Activated naive CD8-positive, alpha-beta T cell treated with anti-CD3 and anti-CD28 coated beads, Interleukin-2, amount 10 ng/mL, durations not matched to agents 7 days and 5 days (primary cell): ENCODE measurements at regions not wholly inside any gene's neighbourhood (a gene's known extent, or its start where the extent isn't known, plus 50 kb on each side); places are given as distances from the start of the nearest gene placed in this dataset.

ENCODE experiments used
- ATAC-seq: fragments of 150-1000 bp; cut with Tn5 transposase; one replicate; pipeline ENCODE4 v1.10.0; 2021; ENCODE audit warnings: low read depth, moderate library complexity
- POLR2A ChIA-PET: fragments of 350-600 bp; sonication (Branson Sonifier 250); formaldehyde crosslinking; loops from one replicate; lab custom pipeline; 2021; ENCODE audit warnings: antibody characterized with exemption; lab: Charles Lee
- DNase-seq: peaks from one replicate; pipeline ENCODE4 v3.0.0; 2021
- H3K27ac Mint-ChIP-seq: one replicate; pipeline ENCODE4 v1.8.0; 2022; ENCODE audit warnings: mild to moderate bottlenecking, mixed read lengths
- H3K27me3 Mint-ChIP-seq: one replicate; pipeline ENCODE4 v1.8.0; 2022; ENCODE audit warnings: mild to moderate bottlenecking, moderate library complexity, mixed read lengths
- H3K36me3 Mint-ChIP-seq: one replicate; pipeline ENCODE4 v1.8.0; 2021; ENCODE audit warnings: mild to moderate bottlenecking, mixed read lengths
- H3K4me1 Mint-ChIP-seq: one replicate; pipeline ENCODE4 v1.8.0; 2021; ENCODE audit warnings: mixed read lengths
- H3K4me3 Mint-ChIP-seq: one replicate; pipeline ENCODE4 v1.8.0; 2022; ENCODE audit warnings: mild to moderate bottlenecking, moderate library complexity, mixed read lengths
- H3K9me3 Mint-ChIP-seq: one replicate; pipeline ENCODE4 v1.8.0; 2021; ENCODE audit warnings: mixed read lengths

DNA sequence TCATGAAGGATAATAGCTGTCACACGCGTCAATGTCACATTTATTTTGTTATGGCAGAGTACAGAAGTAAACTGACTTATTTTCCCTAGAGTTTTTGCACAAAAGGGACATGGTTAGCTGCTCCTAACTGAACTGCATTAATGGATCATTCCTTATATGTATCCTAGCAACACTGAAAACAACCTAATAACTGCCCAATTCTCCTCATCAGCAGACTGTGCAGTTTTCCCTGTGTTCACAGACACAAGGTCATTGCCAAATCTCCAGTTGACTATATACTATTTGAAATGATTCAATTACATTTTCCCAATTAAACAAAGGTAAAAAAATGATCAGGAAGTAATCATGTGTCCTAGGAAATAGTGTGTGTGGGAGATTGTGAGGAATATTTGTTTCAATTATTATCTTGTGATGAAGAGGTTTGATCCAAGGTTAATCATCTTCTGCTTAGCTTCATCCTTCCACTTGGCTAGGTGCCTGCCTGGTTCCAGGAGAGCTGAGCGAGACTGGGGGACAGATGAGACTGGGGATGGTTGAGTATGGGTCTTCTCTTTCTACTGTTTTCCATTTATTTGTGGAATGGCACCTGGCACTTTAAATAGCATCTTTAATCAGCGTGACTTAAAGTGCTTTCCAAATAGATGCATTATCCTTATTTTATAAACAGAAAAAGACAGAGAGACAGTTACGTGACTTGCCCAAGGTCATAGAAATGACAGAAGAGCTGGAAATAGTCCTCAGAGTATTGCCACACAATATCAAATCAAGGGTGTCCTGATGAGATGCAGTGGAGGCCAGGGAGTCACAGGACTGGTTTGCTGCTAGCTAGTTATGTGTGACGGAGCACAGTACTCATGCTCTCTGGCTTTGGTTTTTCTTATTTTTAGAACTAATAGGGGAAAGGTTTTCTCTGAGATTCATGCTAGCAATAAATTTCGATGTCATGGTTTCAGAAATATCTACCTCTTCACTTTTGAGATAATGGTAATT is 335.6 kb downstream of the PIK3C3 start:
- Mint-ChIP-seq H3K4me3 (no peak overlapping the region), H3K36me3 (no peaks in the 10 kb centered on the region), H3K4me1 (no peaks in the 10 kb centered on the region), H3K27ac (no peak overlapping the region), H3K27me3 (no peaks in the 10 kb centered on the region), H3K9me3 (no peaks in the 10 kb centered on the region)
- ATAC-seq: no peak
- POLR2A ChIA-PET: no interaction called here
- no peak for DNase-seq

GRCh38 chr18:42292654-42293053 is 337.6 kb downstream of the PIK3C3 start:
- POLR2A ChIA-PET: no interaction called here
- H3K4me1 Mint-ChIP-seq: no peaks in the 10 kb centered on the region
- no peak for DNase-seq
- H3K9me3 Mint-ChIP-seq: no peaks in the 10 kb centered on the region
- no peaks in the 10 kb centered on the region for H3K27me3 Mint-ChIP-seq
- H3K36me3 Mint-ChIP-seq: no peaks in the 10 kb centered on the region
- no peak overlapping the region for H3K4me3 Mint-ChIP-seq
- no peak for ATAC-seq
- H3K27ac Mint-ChIP-seq: no peak overlapping the region

DNA sequence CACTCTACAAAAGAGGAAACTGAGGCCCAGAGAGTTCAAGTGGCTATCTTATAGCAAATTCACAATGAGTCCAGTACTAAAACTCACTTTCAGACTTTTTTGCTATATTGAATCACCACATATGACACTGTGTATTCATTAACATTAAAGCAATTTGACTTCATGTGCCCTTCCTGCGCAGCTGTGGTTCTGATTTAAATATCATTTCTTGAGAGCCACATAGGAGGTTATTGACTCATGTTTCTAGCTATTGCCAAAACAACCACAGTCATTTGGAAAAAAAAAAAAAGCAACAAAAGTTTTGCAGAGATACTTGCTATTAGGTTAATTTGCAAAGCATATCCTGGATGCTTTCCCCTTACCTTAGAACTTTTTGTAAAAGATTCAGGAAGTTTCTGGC is 341.2 kb downstream of the PIK3C3 start:
- no peak for ATAC-seq
- DNase-seq: no peak
- no peak overlapping the region for H3K27ac Mint-ChIP-seq
- H3K4me3 Mint-ChIP-seq: no peak overlapping the region
- POLR2A ChIA-PET: no interaction called here
- H3K36me3 Mint-ChIP-seq: no peaks in the 10 kb centered on the region
- no peaks in the 10 kb centered on the region for H3K4me1 Mint-ChIP-seq
- no peaks in the 10 kb centered on the region for H3K27me3 Mint-ChIP-seq
- no peaks in the 10 kb centered on the region for H3K9me3 Mint-ChIP-seq

GRCh38 chr18:42296723-42297122 is 341.7 kb downstream of the PIK3C3 start:
- Mint-ChIP-seq H3K9me3 (no peaks in the 10 kb centered on the region), H3K27me3 (no peaks in the 10 kb centered on the region), H3K36me3 (no peaks in the 10 kb centered on the region), H3K4me1 (no peaks in the 10 kb centered on the region), H3K27ac (no peak overlapping the region), H3K4me3 (no peak overlapping the region)
- POLR2A ChIA-PET: no interaction called here
- DNase-seq (no peak), ATAC-seq (no peak)

- POLR2A ChIA-PET: no interaction called here
- Mint-ChIP-seq H3K4me3 (no peak overlapping the region), H3K36me3 (no peaks in the 10 kb centered on the region), H3K27ac (no peak overlapping the region), H3K27me3 (peaks cover 3% of the 10 kb centered on the region), H3K4me1 (no peaks in the 10 kb centered on the region), H3K9me3 (no peaks in the 10 kb centered on the region)
- peak; percentile 56 for ATAC-seq
- peak; percentile 41 for DNase-seq
These were observed 344.0 kb downstream of the PIK3C3 start for GRCh38 chr18:42298759-42299675.

- DNase-seq (no peak), ATAC-seq (no peak)
- Mint-ChIP-seq H3K27ac (no peak overlapping the region), H3K27me3 (peaks cover 6% of the 10 kb centered on the region), H3K4me3 (no peak overlapping the region), H3K9me3 (no peaks in the 10 kb centered on the region), H3K4me1 (no peaks in the 10 kb centered on the region), H3K36me3 (no peaks in the 10 kb centered on the region)
- POLR2A ChIA-PET: no interaction called here
These were observed 351.0 kb downstream of the PIK3C3 start for GRCh38 chr18:42305869-42306593.

GRCh38 chr18:42306594-42306980 is 351.6 kb downstream of the PIK3C3 start:
- POLR2A ChIA-PET: no interaction called here
- no peaks in the 10 kb centered on the region for H3K4me1 Mint-ChIP-seq
- H3K4me3 Mint-ChIP-seq: no peak overlapping the region
- H3K27ac Mint-ChIP-seq: no peak overlapping the region
- DNase-seq (no peak), ATAC-seq (no peak)
- peaks cover 6% of the 10 kb centered on the region for H3K27me3 Mint-ChIP-seq
- no peaks in the 10 kb centered on the region for H3K9me3 Mint-ChIP-seq
- H3K36me3 Mint-ChIP-seq: no peaks in the 10 kb centered on the region

DNA sequence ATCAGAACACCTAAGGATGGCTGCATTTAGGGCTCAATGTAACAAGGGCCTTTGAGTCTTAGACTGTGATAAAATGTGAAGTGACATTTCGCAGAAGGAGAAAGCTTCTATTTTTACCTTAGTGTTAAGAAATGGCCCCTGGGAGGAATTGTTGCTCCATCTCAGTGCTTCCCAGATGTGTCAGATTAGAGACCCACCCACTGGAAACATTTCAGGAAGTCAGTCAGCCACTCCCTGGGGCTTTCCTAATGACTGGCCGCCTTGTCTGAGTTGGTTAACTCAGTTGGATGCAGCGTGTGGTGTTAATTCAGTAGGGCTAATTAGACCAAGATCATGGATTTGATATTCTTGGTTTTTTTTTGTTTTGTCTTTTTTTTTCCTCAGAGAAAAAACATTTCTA is 355.9 kb downstream of the PIK3C3 start:
- no peak overlapping the region for H3K4me3 Mint-ChIP-seq
- no peaks in the 10 kb centered on the region for H3K36me3 Mint-ChIP-seq
- no peak overlapping the region for H3K27ac Mint-ChIP-seq
- H3K27me3 Mint-ChIP-seq: peaks cover 8% of the 10 kb centered on the region
- DNase-seq (no peak), ATAC-seq (no peak)
- POLR2A ChIA-PET: no interaction called here
- H3K9me3 Mint-ChIP-seq: no peaks in the 10 kb centered on the region
- no peaks in the 10 kb centered on the region for H3K4me1 Mint-ChIP-seq

DNA sequence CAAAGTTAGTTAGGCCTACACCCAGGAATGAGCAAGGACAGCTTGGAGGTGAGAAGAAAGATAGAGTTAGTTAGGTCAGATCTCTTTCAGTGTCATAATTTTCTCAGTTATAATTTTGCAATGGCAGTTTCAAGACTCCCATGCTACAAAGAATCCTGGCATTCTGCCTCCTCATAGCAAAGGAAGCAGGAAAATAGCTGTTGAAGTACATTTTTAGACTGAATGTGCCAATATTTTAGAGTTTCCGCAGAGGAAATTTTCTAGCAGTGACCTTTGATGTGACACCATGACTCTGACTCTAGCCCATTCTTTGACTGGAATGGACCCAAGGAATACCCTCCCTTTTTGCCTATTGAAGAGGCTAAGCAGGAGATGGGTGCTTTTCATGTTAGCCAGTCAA is 371.7 kb downstream of the PIK3C3 start:
- no peaks in the 10 kb centered on the region for H3K36me3 Mint-ChIP-seq
- ATAC-seq (no peak), DNase-seq (no peak)
- no peaks in the 10 kb centered on the region for H3K9me3 Mint-ChIP-seq
- no peaks in the 10 kb centered on the region for H3K27me3 Mint-ChIP-seq
- H3K27ac Mint-ChIP-seq: no peak overlapping the region
- no peaks in the 10 kb centered on the region for H3K4me1 Mint-ChIP-seq
- H3K4me3 Mint-ChIP-seq: no peak overlapping the region
- POLR2A ChIA-PET: no interaction called here

GRCh38 chr18:42328931-42329330 is 373.9 kb downstream of the PIK3C3 start:
- no peaks in the 10 kb centered on the region for H3K4me1 Mint-ChIP-seq
- H3K27me3 Mint-ChIP-seq: no peaks in the 10 kb centered on the region
- H3K4me3 Mint-ChIP-seq: no peak overlapping the region
- no peak for DNase-seq
- POLR2A ChIA-PET: no interaction called here
- H3K36me3 Mint-ChIP-seq: no peaks in the 10 kb centered on the region
- no peak for ATAC-seq
- no peak overlapping the region for H3K27ac Mint-ChIP-seq
- no peaks in the 10 kb centered on the region for H3K9me3 Mint-ChIP-seq

DNA sequence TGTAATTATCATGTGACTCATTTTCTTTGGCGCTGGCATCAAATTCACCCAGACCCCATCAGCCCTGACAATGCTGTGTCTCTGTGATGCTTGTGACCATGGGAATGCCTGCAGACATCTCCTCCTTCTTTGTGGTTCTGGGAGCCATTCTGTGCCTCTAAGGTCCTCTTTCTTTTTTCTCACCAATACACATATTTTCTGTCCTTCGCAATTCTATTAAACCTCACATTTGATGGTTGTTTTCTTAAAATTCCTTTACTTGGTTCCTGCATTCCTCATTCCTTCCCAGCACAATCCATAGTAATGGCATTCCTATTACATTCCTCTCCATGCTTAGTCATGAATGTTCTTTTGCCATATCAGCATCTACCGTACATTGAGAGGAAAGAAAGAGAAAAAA is 375.3 kb downstream of the PIK3C3 start:
- no peak overlapping the region for H3K27ac Mint-ChIP-seq
- DNase-seq (no peak), ATAC-seq (no peak)
- no peaks in the 10 kb centered on the region for H3K9me3 Mint-ChIP-seq
- H3K36me3 Mint-ChIP-seq: no peaks in the 10 kb centered on the region
- no peaks in the 10 kb centered on the region for H3K4me1 Mint-ChIP-seq
- no peaks in the 10 kb centered on the region for H3K27me3 Mint-ChIP-seq
- POLR2A ChIA-PET: no interaction called here
- no peak overlapping the region for H3K4me3 Mint-ChIP-seq

- H3K27me3 Mint-ChIP-seq: no peaks in the 10 kb centered on the region
- ATAC-seq: no peak
- H3K27ac Mint-ChIP-seq: no peak overlapping the region
- peaks cover 1% of the 10 kb centered on the region for H3K9me3 Mint-ChIP-seq
- H3K4me3 Mint-ChIP-seq: no peak overlapping the region
- no peaks in the 10 kb centered on the region for H3K36me3 Mint-ChIP-seq
- DNase-seq: no peak
- POLR2A ChIA-PET: no interaction called here
- no peaks in the 10 kb centered on the region for H3K4me1 Mint-ChIP-seq
These were observed 378.5 kb downstream of the PIK3C3 start for GRCh38 chr18:42333558-42333957.

DNA sequence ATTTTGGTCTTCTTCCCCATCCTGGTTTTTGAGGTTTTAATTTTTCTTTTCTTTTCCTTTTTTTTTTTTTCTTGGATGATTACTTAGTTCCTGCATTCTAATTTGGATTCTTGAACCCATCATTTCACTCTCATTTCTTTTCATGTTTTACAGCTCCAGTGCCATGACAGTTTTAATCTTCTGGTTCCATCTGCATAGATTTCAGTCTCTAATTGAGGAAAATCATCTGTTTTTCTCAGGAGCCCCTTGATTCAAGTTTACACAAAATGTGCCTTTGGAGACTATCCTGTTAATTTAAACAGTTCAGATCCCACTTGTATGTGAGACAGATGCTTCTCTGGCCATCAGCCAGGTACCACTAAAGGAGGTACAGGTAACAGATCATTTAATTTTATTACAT is 379.9 kb downstream of the PIK3C3 start:
- peaks cover 1% of the 10 kb centered on the region for H3K9me3 Mint-ChIP-seq
- POLR2A ChIA-PET: no interaction called here
- DNase-seq (no peak), ATAC-seq (no peak)
- no peak overlapping the region for H3K4me3 Mint-ChIP-seq
- H3K27ac Mint-ChIP-seq: no peak overlapping the region
- H3K4me1 Mint-ChIP-seq: no peaks in the 10 kb centered on the region
- no peaks in the 10 kb centered on the region for H3K27me3 Mint-ChIP-seq
- H3K36me3 Mint-ChIP-seq: no peaks in the 10 kb centered on the region
